Activated CD4-positive, alpha-beta T cell treated with anti-CD3 and anti-CD28 coated beads, Interleukin-2, amount 10 ng/mL, durations not matched to agents 24 days and 14 days (primary cell): ENCODE measurements at regions not wholly inside any gene's neighbourhood (a gene's known extent, or its start where the extent isn't known, plus 50 kb on each side); places are given as distances from the start of the nearest gene placed in this dataset.

Source experiments
- DNase-seq: peaks from one replicate; pipeline ENCODE4 v3.0.0; 2022
- H3K27ac Mint-ChIP-seq: one replicate; pipeline ENCODE4 v1.8.0; 2022; ENCODE audit warnings: mild to moderate bottlenecking, mixed read lengths
- H3K27me3 Mint-ChIP-seq: one replicate; pipeline ENCODE4 v1.8.0; 2022; ENCODE audit warnings: mixed read lengths
- H3K36me3 Mint-ChIP-seq: one replicate; pipeline ENCODE4 v1.8.0; 2022; ENCODE audit warnings: low read depth, mild to moderate bottlenecking, mixed read lengths
- H3K4me1 Mint-ChIP-seq: one replicate; pipeline ENCODE4 v1.8.0; 2021; ENCODE audit warnings: mixed read lengths
- H3K4me3 Mint-ChIP-seq: one replicate; pipeline ENCODE4 v1.8.0; 2022; ENCODE audit warnings: mild to moderate bottlenecking, moderate library complexity, mixed read lengths
- H3K9me3 Mint-ChIP-seq: one replicate; pipeline ENCODE4 v1.8.0; 2021; ENCODE audit warnings: mixed read lengths
- intact Hi-C: fragments of 100-400 bp; cut with micrococcal nuclease; formaldehyde crosslinking; loops from one replicate; pipeline ENCODE4 v1.15.1; 2023

DNA sequence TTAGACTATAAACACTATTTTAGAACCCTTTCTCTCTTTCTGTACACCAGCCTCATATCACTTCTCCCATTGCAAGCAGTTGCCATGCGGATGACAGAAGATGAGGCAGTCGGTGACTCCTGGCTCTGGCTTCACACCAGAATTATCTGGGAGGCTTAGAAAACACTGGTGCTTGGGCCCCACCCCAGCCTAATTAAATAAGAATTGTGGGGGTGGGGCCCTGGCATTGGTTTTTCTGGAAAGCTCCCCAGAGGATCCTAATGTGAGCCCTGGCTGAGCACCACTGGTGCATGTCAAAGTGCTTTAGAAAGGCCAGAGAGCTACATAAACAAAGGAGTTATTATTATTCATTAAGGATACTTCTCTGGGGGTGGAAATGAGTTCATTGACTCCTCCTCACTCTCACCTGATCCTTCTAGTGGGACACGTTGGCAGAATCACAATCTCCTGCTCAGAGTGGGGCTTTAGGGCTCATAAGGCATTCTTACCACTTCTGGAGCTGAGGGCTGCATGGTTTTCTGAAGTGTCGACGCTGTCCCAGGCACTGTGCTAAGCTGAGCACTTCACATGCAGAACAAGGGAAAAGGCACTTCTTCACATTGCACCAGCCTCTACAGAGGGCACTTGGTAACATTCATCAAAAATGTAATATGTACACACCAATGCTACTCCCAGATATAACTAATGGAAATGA lies 188.5 kb upstream of the TLE3 start:
- Mint-ChIP-seq H3K27ac (no peak overlapping the region), H3K4me3 (no peak overlapping the region), H3K36me3 (no peaks in the 10 kb centered on the region), H3K4me1 (peaks cover 6% of the 10 kb centered on the region), H3K27me3 (peaks cover 24% of the 10 kb centered on the region), H3K9me3 (peaks cover 5% of the 10 kb centered on the region)
- no peak for DNase-seq
- intact Hi-C loops, result no loop called here

DNA sequence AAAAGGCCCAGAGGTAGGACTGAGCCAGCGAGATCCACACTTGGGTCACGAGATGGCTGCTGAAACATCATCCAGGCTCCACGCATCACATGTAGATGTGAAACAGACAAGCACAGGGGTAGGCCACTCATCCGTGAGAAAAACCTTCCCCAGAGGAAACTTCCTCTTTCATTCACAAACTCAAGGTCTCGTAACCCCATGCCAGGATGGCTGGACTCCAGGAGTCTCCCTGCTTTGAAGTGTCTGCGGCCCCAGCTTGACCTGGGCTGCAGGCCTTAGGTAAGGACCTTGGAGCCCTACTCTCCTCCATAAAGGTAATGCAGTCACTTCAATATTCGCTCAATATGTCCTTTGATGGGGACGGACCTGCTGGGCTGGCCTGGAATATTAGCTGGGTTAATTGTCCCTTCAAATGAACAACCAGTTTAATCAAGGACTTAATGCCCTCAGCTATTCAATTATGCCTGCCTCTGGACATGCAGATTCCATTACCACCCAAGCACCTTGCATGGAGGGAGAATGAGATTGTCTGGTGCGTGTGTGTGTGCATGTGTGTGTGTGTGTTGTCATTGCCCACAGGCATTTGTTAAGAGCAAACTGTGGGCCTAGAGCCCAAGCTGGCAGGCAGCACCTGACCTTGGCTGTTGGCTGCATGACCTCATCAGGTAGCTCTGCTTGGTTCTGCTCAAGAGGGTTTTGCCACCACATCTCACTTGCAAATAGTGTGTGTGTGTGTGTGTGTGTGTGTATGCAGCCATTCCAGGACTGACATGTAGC lies 186.9 kb upstream of the TLE3 start:
- intact Hi-C loops, result no loop called here
- no peak overlapping the region for H3K27ac Mint-ChIP-seq
- peaks cover 5% of the 10 kb centered on the region for H3K9me3 Mint-ChIP-seq
- H3K4me3 Mint-ChIP-seq, result no peak overlapping the region
- peaks cover 18% of the 10 kb centered on the region for H3K27me3 Mint-ChIP-seq
- DNase-seq, result no peak
- H3K36me3 Mint-ChIP-seq, result no peaks in the 10 kb centered on the region
- H3K4me1 Mint-ChIP-seq, result peaks cover 10% of the 10 kb centered on the region

DNA sequence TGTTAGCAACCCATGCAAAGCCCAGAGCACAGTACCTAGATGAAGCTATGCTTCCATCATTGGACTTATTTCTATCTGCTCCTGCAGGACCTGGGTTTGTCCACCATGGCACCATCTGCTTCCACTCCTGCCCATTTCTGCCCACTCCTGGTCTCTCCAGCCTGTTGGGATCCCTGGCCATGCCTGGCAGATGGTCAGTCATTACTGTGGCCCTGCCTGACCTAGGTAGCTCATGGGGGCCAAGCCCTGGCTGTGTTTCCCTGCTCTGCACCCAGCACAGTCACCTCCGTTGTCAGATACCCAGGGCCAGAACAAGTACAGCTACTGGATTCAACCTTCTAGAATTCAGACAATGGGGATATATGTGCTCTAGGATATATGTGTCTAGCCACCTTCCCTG lies 185.8 kb upstream of the TLE3 start:
- Mint-ChIP-seq H3K4me3 (no peak overlapping the region), H3K27me3 (peaks cover 18% of the 10 kb centered on the region), H3K36me3 (no peaks in the 10 kb centered on the region), H3K9me3 (peaks cover 5% of the 10 kb centered on the region), H3K27ac (no peak overlapping the region), H3K4me1 (peaks cover 10% of the 10 kb centered on the region)
- intact Hi-C loops, result no loop called here
- no peak for DNase-seq

DNA sequence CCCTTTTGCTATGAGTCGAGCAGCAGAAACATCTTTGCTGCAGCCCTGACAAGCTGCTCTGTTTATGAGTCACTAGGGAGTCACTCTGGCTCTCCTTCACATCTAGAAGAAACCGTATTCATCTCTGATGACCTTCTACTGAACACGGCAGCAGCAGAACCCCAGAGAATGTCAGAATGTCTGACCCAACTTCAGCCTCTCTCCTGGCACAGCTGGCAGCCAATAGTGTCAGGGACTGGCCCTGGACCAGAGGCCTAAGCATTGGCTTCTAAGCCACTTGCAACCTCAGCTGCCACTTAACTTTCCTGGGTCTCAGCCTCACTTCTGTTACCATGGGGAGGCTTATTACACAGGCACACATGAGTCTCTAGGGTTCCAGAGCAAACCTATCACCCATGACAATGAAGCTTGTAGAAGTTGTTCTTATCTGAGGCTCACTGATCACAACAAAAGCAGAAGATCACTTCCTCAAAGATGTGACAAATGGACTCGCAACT lies 184.1 kb upstream of the TLE3 start:
- Mint-ChIP-seq H3K9me3 (peaks cover 5% of the 10 kb centered on the region), H3K4me1 (peaks cover 10% of the 10 kb centered on the region), H3K36me3 (no peaks in the 10 kb centered on the region), H3K27ac (no peak overlapping the region), H3K4me3 (no peak overlapping the region), H3K27me3 (peaks cover 18% of the 10 kb centered on the region)
- intact Hi-C loops, result no loop called here
- no peak for DNase-seq

DNA sequence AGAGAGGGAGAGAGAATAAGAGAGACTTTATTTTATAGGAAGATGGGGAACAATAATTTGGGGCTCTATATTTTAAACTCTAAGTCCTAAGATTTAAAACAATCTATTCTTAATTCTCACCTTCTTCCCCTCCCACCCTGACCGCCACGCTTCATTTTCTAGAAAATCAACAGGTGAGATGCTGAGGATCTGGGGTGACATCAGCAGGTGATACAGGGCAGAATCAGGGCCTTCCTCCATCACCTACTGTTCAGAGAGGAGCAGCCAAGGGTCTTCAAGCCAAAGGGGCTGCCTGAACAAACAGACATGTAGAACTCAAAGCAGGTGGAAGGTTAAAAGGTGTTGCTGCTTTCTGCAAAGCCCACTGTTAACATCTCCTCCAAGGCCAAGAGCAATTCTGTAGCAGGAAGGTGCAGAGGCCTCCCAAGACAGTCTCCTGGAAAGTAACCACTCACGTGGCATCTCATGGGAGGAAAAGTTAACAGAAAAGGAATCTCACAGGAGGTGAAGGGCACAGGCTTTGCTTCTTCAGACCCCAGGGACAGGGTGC lies 183.6 kb upstream of the TLE3 start:
- Mint-ChIP-seq H3K9me3 (peaks cover 5% of the 10 kb centered on the region), H3K36me3 (no peaks in the 10 kb centered on the region), H3K27ac (no peak overlapping the region), H3K4me1 (peaks cover 10% of the 10 kb centered on the region), H3K27me3 (peaks cover 20% of the 10 kb centered on the region), H3K4me3 (no peak overlapping the region)
- DNase-seq, result no peak
- intact Hi-C loops, result no loop called here

DNA sequence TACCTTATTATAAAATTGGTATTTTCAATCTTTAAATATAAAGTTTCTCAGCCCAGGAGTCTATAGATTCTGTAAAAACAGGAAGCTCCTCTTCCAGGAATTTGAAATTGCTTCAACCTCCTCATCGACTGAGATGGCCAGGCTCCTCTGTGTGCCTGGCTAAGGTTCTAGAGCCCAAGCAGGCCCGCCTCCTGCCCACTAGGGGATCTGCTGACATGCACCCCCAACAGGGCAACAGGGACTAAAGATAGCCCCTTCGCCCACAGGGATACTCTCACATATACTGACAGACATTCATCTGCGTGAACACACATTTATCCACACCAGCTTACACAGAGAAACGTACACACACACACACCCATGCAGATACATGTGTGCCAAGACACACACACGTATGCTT lies 183.1 kb upstream of the TLE3 start:
- H3K27me3 Mint-ChIP-seq, result peaks cover 18% of the 10 kb centered on the region
- H3K27ac Mint-ChIP-seq, result no peak overlapping the region
- peaks cover 5% of the 10 kb centered on the region for H3K9me3 Mint-ChIP-seq
- DNase-seq, result no peak
- no peak overlapping the region for H3K4me3 Mint-ChIP-seq
- intact Hi-C loops, result no loop called here
- peaks cover 10% of the 10 kb centered on the region for H3K4me1 Mint-ChIP-seq
- H3K36me3 Mint-ChIP-seq, result no peaks in the 10 kb centered on the region

DNA sequence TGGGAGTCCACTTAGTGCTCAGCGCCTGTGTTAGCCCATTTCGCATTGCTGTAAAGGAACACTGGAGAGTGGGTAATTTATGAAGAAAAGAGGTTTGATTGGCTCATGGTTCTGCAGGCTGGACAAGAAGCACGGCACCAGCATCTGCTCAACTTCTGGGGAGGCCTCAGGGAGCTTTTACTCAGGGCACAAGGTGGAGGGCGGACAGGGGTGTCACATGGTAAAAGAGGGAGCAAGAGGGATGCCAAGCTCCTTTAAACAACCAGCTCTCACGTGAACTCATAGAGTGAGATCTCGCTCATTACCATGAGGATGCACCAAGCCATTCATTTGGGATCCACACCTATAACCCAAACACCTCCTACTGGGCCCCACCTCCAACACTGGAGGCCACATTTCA lies 181.4 kb upstream of the TLE3 start:
- Mint-ChIP-seq H3K36me3 (no peaks in the 10 kb centered on the region), H3K4me3 (no peak overlapping the region), H3K27ac (no peak overlapping the region), H3K27me3 (peaks cover 16% of the 10 kb centered on the region), H3K9me3 (peaks cover 5% of the 10 kb centered on the region), H3K4me1 (peaks cover 10% of the 10 kb centered on the region)
- intact Hi-C loops, result no loop called here
- DNase-seq, result no peak

DNA sequence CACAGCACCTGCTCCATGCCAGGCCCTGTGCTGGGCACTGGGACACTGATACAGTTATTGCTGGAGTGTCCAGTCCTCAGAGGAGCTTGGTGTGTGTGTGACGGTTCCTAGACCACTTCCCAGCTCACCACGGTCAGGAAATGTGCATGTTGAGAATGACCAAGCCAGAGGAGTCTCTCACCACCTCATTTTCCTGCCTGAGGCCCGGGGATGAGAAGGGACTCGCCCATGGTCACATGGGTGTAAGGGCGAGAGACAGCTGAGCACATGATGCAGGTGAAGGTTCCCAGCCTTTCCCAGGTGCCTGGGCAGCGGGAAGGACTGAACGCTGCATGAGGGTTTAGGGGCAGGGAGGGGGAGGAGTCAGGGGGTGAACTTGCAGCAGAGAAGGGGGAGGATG lies 180.9 kb upstream of the TLE3 start:
- Mint-ChIP-seq H3K36me3 (no peaks in the 10 kb centered on the region), H3K9me3 (peaks cover 5% of the 10 kb centered on the region), H3K27me3 (peaks cover 17% of the 10 kb centered on the region), H3K4me3 (no peak overlapping the region), H3K4me1 (peaks cover 13% of the 10 kb centered on the region), H3K27ac (no peak overlapping the region)
- no peak for DNase-seq
- intact Hi-C loops, result no loop called here

DNA sequence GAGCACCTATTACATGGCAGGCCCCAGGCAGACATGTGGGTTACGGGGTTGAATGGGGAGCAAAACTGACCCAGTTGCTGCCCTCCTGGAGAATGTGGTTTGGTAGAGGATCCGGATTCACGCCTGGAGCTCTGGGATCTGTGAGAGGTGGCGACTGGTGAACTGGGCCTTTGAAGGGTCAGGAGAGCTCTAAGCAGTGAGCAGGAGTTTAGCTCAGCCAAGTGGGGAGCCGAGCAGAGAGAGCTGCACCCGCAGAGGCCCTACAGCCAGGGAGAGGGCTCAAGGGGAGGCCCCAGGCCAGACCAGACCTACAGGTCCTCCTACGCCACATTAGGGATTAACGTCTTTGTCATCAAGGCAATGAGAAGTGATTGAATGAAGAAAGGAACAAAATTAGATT lies 179.8 kb upstream of the TLE3 start:
- intact Hi-C loops, result no loop called here
- H3K27me3 Mint-ChIP-seq, result peaks cover 15% of the 10 kb centered on the region
- DNase-seq, result no peak
- no peaks in the 10 kb centered on the region for H3K36me3 Mint-ChIP-seq
- peaks cover under 1% of the 10 kb centered on the region for H3K9me3 Mint-ChIP-seq
- H3K4me1 Mint-ChIP-seq, result peaks cover 13% of the 10 kb centered on the region
- H3K4me3 Mint-ChIP-seq, result no peak overlapping the region
- no peak overlapping the region for H3K27ac Mint-ChIP-seq

DNA sequence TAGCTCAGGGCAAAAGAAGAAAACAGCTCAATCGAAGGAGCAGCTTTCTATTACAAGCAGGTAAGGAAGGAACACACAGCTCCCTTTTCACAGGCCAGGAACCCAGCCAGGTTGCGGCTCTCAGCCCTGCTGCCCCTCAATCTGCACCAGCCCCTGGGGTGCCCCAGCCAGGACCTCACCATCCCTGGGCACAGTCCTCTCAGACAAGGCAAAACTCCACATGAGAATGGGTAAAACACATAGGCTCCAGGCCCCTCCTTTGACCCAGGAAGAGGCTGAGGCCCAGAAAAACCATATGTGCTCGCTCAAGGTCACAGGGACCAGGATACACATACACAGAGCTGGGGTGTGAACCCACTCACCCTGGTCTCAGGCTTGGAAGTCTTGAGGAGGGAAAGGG lies 178.7 kb upstream of the TLE3 start:
- Mint-ChIP-seq H3K9me3 (no peaks in the 10 kb centered on the region), H3K27ac (no peak overlapping the region), H3K4me3 (no peak overlapping the region), H3K27me3 (peaks cover 13% of the 10 kb centered on the region), H3K36me3 (no peaks in the 10 kb centered on the region), H3K4me1 (peaks cover 11% of the 10 kb centered on the region)
- DNase-seq, result no peak
- intact Hi-C loops, result no loop called here

DNA sequence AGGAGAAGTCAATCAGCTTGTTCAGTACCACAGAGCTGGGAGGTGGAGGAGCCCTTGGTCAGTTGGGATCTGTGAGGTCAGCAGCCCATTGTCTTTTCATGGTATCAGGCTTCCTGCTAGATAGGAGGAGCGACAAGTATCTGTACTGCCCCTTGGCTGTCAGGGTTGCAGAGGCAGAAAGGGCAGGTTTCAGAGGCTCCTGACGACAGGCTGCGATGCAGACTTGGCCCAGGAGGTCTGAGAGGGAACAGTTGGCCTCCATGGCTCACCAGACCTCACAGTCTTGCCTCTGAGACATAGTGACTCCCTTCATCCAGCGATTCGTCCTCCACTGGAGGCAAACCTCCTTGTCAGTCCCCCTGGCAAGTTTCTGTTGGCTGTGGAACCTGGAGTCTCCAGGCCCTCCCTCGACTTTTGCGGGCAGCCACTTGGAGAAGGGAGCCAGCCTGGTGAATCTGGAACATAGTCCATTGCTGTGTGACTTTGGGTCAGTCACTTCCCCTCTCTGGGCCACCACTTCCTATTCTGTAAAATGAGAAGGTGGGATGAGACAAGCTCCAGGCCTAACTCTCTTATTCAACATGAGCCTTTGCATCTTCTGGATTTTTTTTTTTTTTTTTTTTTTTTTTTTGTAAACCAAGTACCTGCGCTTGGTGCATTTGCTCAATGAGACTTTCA lies 177.9 kb upstream of the TLE3 start:
- Mint-ChIP-seq H3K36me3 (no peaks in the 10 kb centered on the region), H3K27ac (no peak overlapping the region), H3K27me3 (peaks cover 13% of the 10 kb centered on the region), H3K9me3 (no peaks in the 10 kb centered on the region), H3K4me3 (no peak overlapping the region), H3K4me1 (peaks cover 7% of the 10 kb centered on the region)
- no peak for DNase-seq
- intact Hi-C loops, result no loop called here

DNA sequence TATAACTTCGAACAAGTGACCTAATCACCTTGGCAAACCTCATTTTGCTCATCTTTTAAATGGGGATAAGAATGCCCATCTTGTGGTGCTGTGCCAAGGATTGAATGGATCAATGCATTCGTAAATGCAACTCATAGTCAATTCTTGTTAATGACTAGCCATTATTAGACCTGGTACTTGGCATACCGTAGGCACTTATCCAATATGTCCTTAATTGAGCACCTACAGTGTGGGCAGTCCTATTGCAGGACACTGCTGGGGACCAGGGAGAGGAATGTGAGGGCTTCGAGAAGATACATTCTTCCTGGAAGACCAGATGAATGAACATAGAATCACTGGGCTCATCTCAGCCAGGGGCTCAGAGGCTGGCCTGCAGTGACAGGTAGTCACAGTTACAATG lies 177.2 kb upstream of the TLE3 start:
- no peak overlapping the region for H3K27ac Mint-ChIP-seq

DNA sequence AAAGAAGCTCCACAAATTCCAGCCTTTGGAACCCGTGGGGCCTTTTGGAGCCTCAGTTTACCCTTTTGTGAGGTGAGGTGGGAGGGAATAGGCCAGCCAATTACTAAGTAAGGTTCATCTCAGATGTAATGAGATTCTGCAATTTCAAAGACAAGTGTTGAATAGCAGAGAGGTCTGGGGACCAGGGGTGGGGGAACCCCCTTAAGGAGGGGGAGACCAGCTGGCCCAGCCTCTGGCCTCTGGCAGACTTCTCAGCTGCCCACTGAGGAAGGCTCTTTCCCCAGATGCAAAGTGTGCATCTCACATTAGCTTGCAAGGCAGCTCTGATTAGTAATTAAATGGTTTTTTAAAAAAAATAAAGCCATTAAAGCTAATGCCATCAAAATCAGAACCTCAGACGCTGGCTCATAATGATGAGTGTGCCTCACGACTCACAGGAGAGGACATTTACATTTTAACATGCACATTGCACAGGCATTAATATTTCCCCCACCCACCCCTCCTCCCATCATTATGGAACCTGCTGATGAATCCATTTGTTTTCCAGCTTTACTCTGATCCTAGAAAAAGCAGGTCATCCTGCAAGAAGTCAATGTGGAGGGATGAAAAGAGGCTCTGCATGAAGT lies 176.7 kb upstream of the TLE3 start:
- H3K36me3 Mint-ChIP-seq, result no peaks in the 10 kb centered on the region
- peaks cover 7% of the 10 kb centered on the region for H3K4me1 Mint-ChIP-seq
- intact Hi-C loops, result no loop called here
- DNase-seq, result no peak
- no peaks in the 10 kb centered on the region for H3K9me3 Mint-ChIP-seq
- peaks cover 18% of the 10 kb centered on the region for H3K27me3 Mint-ChIP-seq
- no peak overlapping the region for H3K4me3 Mint-ChIP-seq
- no peak overlapping the region for H3K27ac Mint-ChIP-seq

More for the DNA sequence above, 177.2 kb upstream of the TLE3 start:
- no peak overlapping the region for H3K4me3 Mint-ChIP-seq
- peaks cover 13% of the 10 kb centered on the region for H3K27me3 Mint-ChIP-seq
- intact Hi-C loops, result no loop called here
- no peak for DNase-seq
- peaks cover 7% of the 10 kb centered on the region for H3K4me1 Mint-ChIP-seq
- H3K9me3 Mint-ChIP-seq, result no peaks in the 10 kb centered on the region
- no peaks in the 10 kb centered on the region for H3K36me3 Mint-ChIP-seq
